Activated CD4-positive, alpha-beta T cell treated with anti-CD3 and anti-CD28 coated beads for 36 hours (primary cell): ENCODE measurements at regions not wholly inside any gene's neighbourhood (a gene's known extent, or its start where the extent isn't known, plus 50 kb on each side); places are given as distances from the start of the nearest gene placed in this dataset.
"Not testable (repeated sequence)": the region's sequence is repeated elsewhere in the genome, so short reads cannot be mapped to it uniquely, and the experiment has no call there.

Experiments used
- ATAC-seq: fragments of 200-7000 bp; cut with Tn5 transposase; one replicate; pipeline ENCODE4 v1.10.0; 2021; ENCODE audit warnings: mild to moderate bottlenecking, moderate library complexity
- CTCF ChIA-PET: fragments of 350-600 bp; sonication (Branson Sonifier 250); formaldehyde crosslinking; loops from one replicate; lab custom pipeline; 2021; ENCODE audit warnings: antibody characterized with exemption; lab: Charles Lee
- POLR2A ChIA-PET: fragments of 350-600 bp; sonication (Branson Sonifier 250); formaldehyde crosslinking; loops from one replicate; lab custom pipeline; 2021; ENCODE audit warnings: antibody characterized with exemption, inconsistent platforms; lab: Charles Lee
- DNase-seq: peaks from one replicate; pipeline ENCODE4 v3.0.0-alpha.2; 2020
- H3K27ac Mint-ChIP-seq: one replicate; pipeline ENCODE4 v1.8.0; 2021; ENCODE audit warnings: mixed read lengths
- H3K27me3 Mint-ChIP-seq: one replicate; pipeline ENCODE4 v1.8.0; 2021; ENCODE audit warnings: mixed read lengths
- H3K36me3 Mint-ChIP-seq: one replicate; pipeline ENCODE4 v1.8.0; 2021; ENCODE audit warnings: low read depth, mixed read lengths
- H3K4me1 Mint-ChIP-seq: one replicate; pipeline ENCODE4 v1.8.0; 2021; ENCODE audit warnings: mixed read lengths
- H3K4me3 Mint-ChIP-seq: one replicate; pipeline ENCODE4 v1.8.0; 2021; ENCODE audit warnings: mild to moderate bottlenecking, moderate library complexity, mixed read lengths
- H3K9me3 Mint-ChIP-seq: one replicate; pipeline ENCODE4 v1.8.0; 2021; ENCODE audit warnings: low read depth, mixed read lengths
- intact Hi-C, 2 experiments: fragments of 100-400 bp; cut with DNase I in 1 of 2; cut with micrococcal nuclease in 1 of 2; formaldehyde crosslinking; loops; one replicate each; pipeline versions ENCODE4 v1.14.2 to v1.15.1; 2022 to 2024; cut with DNase I, micrococcal nuclease

GRCh38 chr9:107774099-107774498 lies 284.5 kb upstream of the KLF4 start:
- H3K4me3 Mint-ChIP-seq, H3K9me3 Mint-ChIP-seq, H3K27ac Mint-ChIP-seq, H3K4me1 Mint-ChIP-seq, H3K27me3 Mint-ChIP-seq, DNase-seq, POLR2A ChIA-PET, H3K36me3 Mint-ChIP-seq, ATAC-seq, intact Hi-C loops, CTCF ChIA-PET: not testable (repeated sequence)

- Mint-ChIP-seq H3K36me3 (no peaks in the 10 kb centered on the region), H3K4me3 (no peak overlapping the region), H3K27me3 (no peaks in the 10 kb centered on the region), H3K27ac (no peak overlapping the region), H3K9me3 (no peaks in the 10 kb centered on the region), H3K4me1 (no peaks in the 10 kb centered on the region)
- DNase-seq (no peak), ATAC-seq (no peak)
- intact Hi-C loops, result no loop called here
- ChIA-PET CTCF (interaction anchor here (0.6 kb wide), 2 partner anchors 24 to 297 kb away, joined by 3 read pairs; no protein-coding TSS in a partner anchor), POLR2A (no interaction called here)
Observed at GRCh38 chr9:107772988-107773387, 283.4 kb upstream of the KLF4 start.

GRCh38 chr9:107770716-107771115 lies 281.1 kb upstream of the KLF4 start:
- CTCF ChIA-PET, result no interaction called here
- POLR2A ChIA-PET, result no interaction called here
- intact Hi-C loops, result no loop called here
- no peaks in the 10 kb centered on the region for H3K36me3 Mint-ChIP-seq
- H3K4me1 Mint-ChIP-seq, result no peaks in the 10 kb centered on the region
- no peak overlapping the region for H3K4me3 Mint-ChIP-seq
- ATAC-seq, result no peak
- H3K27me3 Mint-ChIP-seq, result no peaks in the 10 kb centered on the region
- DNase-seq, result no peak
- H3K27ac Mint-ChIP-seq, result no peak overlapping the region
- H3K9me3 Mint-ChIP-seq, result no peaks in the 10 kb centered on the region

DNA sequence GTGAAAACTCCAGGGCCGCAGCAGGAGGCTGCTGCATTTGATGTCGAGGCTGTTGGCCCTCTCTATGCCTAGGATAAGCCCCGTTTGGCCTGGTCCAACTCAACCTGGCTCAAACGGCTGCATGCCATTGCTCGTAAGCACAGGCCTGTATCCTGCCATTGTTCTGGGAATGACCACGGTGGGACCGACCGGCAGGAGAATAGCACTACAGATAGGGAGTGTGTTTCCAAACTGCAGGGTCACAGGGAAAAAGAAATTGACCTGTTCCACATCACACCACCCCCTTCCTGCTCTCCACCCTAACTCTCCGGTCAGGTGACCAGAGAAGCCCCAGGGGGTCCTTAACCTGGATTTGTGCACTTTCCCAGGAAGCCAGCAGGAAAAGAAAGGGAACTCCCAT lies 278.7 kb upstream of the KLF4 start:
- no peak overlapping the region for H3K27ac Mint-ChIP-seq
- ChIA-PET CTCF (no interaction called here), POLR2A (no interaction called here)
- DNase-seq (no peak), ATAC-seq (no peak)
- no peak overlapping the region for H3K4me3 Mint-ChIP-seq
- H3K4me1 Mint-ChIP-seq, result no peaks in the 10 kb centered on the region
- H3K36me3 Mint-ChIP-seq, result no peaks in the 10 kb centered on the region
- H3K9me3 Mint-ChIP-seq, result peaks cover 6% of the 10 kb centered on the region
- no peaks in the 10 kb centered on the region for H3K27me3 Mint-ChIP-seq
- intact Hi-C loops, result no loop called here

DNA sequence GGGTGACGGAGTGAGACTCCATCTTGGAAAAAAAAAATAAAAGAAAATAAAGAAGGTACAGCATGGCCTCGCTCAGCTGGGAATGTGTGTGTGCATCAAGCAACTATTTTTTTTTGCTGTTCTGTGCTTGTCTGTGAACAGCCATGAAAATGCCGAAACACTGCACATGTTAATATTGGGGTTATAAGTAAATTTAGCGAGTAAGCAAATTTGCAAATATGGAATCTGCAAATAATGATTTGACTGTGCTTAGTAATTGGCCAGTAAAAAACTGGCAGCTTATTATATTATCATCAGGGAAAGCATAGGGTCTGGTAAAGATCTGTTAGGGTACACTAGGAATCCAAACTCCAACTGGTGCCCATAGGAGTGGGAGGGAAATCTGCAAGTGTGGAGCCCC lies 278.1 kb upstream of the KLF4 start:
- no peak overlapping the region for H3K4me3 Mint-ChIP-seq
- CTCF ChIA-PET, result interaction anchor here (0.6 to 1.1 kb wide), 2 partner anchors 13 to 26 kb away, joined by 3 to 4 read pairs; no protein-coding TSS in a partner anchor
- POLR2A ChIA-PET, result no interaction called here
- no peaks in the 10 kb centered on the region for H3K36me3 Mint-ChIP-seq
- DNase-seq (no peak), ATAC-seq (no peak)
- no peaks in the 10 kb centered on the region for H3K4me1 Mint-ChIP-seq
- intact Hi-C loops, result no loop called here
- no peak overlapping the region for H3K27ac Mint-ChIP-seq
- H3K9me3 Mint-ChIP-seq, result peaks cover 6% of the 10 kb centered on the region
- no peaks in the 10 kb centered on the region for H3K27me3 Mint-ChIP-seq

GRCh38 chr9:107763469-107763868 lies 273.9 kb upstream of the KLF4 start:
- H3K36me3 Mint-ChIP-seq, DNase-seq, H3K27me3 Mint-ChIP-seq, H3K9me3 Mint-ChIP-seq, POLR2A ChIA-PET, intact Hi-C loops, CTCF ChIA-PET, ATAC-seq, H3K27ac Mint-ChIP-seq, H3K4me3 Mint-ChIP-seq, H3K4me1 Mint-ChIP-seq: not testable (repeated sequence)

- ATAC-seq, result no peak
Observed at GRCh38 chr9:107761307-107761706, 271.7 kb upstream of the KLF4 start.

DNA sequence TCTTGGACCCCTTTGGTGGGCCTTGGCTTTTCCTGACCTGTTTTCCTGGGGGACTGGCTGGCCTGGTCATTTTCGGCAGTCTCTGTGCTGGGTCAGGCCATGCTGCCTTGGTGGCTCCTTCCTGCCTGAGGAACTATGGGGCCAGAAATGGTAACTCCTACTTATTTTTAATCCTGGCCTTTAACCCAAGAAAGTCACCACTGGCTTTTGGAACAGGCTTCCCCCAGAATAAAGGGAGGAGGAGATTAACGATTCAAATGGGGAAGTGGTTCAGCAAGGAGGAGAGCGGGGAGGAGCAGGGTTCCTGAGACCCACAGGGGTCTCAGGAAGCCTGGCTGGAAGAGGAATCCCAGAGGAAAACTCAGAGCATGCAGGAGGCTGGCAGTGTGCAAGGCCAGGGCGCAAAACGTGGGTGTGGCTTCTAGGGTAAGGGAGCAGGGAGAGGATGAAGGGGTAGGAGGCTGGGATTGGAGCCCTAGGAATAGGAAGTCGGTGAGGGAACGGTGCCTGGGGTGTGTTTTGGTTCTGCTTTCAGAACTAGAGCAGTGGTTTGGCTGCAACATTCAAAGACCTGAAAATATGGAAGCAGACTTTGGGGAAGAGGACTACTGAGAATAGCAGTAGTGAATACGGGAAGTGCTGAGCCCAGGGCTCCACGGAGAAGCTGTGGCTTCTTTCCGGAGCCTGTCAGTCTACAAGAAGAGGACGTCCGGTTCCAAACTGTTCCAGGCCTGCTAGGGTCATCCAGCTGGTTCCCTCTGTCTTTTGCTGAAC lies 271.1 kb upstream of the KLF4 start:
- ATAC-seq (no peak), DNase-seq (no peak)
- Mint-ChIP-seq H3K9me3 (peaks cover 6% of the 10 kb centered on the region), H3K27me3 (no peaks in the 10 kb centered on the region), H3K27ac (no peak overlapping the region), H3K4me3 (no peak overlapping the region), H3K36me3 (no peaks in the 10 kb centered on the region), H3K4me1 (no peaks in the 10 kb centered on the region)
- CTCF ChIA-PET, result no interaction called here
- POLR2A ChIA-PET, result no interaction called here
- intact Hi-C loops, result no loop called here

More at GRCh38 chr9:107761307-107761706, 271.7 kb upstream of the KLF4 start:
- no peak overlapping the region for H3K4me3 Mint-ChIP-seq
- intact Hi-C loops, result no loop called here
- no peak overlapping the region for H3K27ac Mint-ChIP-seq
- ChIA-PET POLR2A (no interaction called here), CTCF (no interaction called here)
- no peak for DNase-seq
- no peaks in the 10 kb centered on the region for H3K27me3 Mint-ChIP-seq
- peaks cover 6% of the 10 kb centered on the region for H3K9me3 Mint-ChIP-seq
- no peaks in the 10 kb centered on the region for H3K36me3 Mint-ChIP-seq
- H3K4me1 Mint-ChIP-seq, result no peaks in the 10 kb centered on the region

DNA sequence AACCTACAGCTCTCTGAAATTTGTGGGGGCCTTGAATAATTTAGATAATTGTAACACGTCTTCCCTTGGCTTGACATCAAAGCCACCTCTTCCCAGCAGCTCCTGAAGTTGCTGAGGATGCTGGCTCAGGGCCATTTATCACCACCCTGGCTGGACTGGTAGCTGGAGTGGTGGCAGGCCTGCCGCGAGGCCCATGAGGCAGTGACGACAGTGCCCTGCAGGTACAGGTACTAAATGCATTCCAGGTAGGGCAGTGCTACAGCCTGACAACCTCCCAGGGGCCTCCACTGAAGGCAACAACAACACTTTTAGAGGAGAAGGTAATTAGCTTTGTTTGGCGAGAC lies 270.2 kb upstream of the KLF4 start:
- no peak overlapping the region for H3K27ac Mint-ChIP-seq
- H3K27me3 Mint-ChIP-seq, result no peaks in the 10 kb centered on the region
- no peak for ATAC-seq
- peaks cover 8% of the 10 kb centered on the region for H3K9me3 Mint-ChIP-seq
- no peaks in the 10 kb centered on the region for H3K36me3 Mint-ChIP-seq
- intact Hi-C loops, result no loop called here
- POLR2A ChIA-PET, result no interaction called here
- DNase-seq, result no peak
- CTCF ChIA-PET, result no interaction called here
- no peaks in the 10 kb centered on the region for H3K4me1 Mint-ChIP-seq
- no peak overlapping the region for H3K4me3 Mint-ChIP-seq

DNA sequence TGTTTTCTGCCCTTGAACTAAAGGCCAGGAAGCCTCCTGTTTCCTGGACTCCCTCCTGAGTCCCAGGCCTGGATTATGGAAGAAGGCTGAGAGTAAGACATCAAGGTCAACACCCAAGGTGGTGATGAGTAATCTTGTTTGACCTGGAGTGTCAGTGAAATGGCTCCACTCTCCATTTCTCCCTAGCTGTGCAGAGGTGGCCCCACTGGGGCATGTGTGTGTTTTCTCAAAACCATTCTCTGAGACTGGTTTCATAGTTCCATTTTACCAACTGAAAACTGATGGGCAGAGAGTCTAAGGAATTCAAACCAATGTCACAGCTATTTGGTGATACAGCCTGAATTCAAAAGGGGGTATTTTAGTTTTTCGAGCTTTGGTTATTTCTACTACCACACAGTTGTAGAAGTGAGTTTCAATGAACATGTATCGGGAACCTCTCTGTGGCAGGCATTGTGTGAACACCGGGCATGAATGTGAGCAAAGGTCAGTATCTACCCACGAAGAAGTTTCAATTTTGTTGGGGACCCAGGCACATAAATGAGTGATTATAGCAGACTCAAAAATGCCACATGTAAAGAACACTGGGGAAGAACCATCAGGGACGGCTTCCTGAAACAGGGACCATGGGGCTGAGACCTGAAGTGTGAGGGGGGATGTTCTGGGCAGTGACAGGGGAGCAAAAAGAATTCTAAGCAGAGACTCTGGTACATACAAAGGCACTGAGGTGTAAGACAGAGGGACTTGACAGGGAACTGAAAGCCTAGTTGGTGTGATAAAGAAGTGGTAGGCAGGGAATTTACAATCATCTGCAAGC lies 269.6 kb upstream of the KLF4 start:
- DNase-seq (no peak), ATAC-seq (no peak)
- intact Hi-C loops, result no loop called here
- no peaks in the 10 kb centered on the region for H3K36me3 Mint-ChIP-seq
- CTCF ChIA-PET, result no interaction called here
- no peak overlapping the region for H3K27ac Mint-ChIP-seq
- H3K4me3 Mint-ChIP-seq, result no peak overlapping the region
- POLR2A ChIA-PET, result no interaction called here
- no peaks in the 10 kb centered on the region for H3K27me3 Mint-ChIP-seq
- H3K4me1 Mint-ChIP-seq, result no peaks in the 10 kb centered on the region
- H3K9me3 Mint-ChIP-seq, result peaks cover 8% of the 10 kb centered on the region

GRCh38 chr9:107756091-107756490 lies 266.5 kb upstream of the KLF4 start:
- ChIA-PET CTCF (no interaction called here), POLR2A (no interaction called here)
- H3K36me3 Mint-ChIP-seq, result no peaks in the 10 kb centered on the region
- no peak overlapping the region for H3K4me3 Mint-ChIP-seq
- ATAC-seq (no peak), DNase-seq (no peak)
- intact Hi-C loops, result no loop called here
- H3K9me3 Mint-ChIP-seq, result peaks cover 2% of the 10 kb centered on the region
- H3K27ac Mint-ChIP-seq, result no peak overlapping the region
- no peaks in the 10 kb centered on the region for H3K27me3 Mint-ChIP-seq
- H3K4me1 Mint-ChIP-seq, result no peaks in the 10 kb centered on the region

DNA sequence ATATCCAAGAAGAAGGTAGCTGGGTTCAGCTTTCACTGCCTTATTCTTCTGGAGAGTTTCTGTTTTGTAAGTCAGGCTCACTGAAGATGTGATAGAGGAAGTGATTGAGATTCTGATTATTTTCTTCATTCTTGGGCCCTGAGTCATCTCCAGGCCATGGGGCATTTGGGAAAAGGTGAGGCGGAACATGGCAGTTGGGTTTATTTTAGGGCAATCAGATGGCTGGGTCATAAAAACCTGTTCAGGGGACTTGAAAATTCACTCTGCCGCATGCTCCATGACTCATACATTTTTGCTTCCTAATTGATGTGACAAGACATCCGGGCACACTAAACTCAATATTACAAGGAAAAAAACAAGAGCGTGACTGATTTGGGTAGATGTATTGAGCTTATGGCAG lies 265.7 kb upstream of the KLF4 start:
- no peak for DNase-seq
- H3K9me3 Mint-ChIP-seq, result peaks cover 2% of the 10 kb centered on the region
- CTCF ChIA-PET, result no interaction called here
- H3K27me3 Mint-ChIP-seq, result no peaks in the 10 kb centered on the region
- no peak overlapping the region for H3K4me3 Mint-ChIP-seq
- POLR2A ChIA-PET, result no interaction called here
- no peaks in the 10 kb centered on the region for H3K36me3 Mint-ChIP-seq
- no peak for ATAC-seq
- H3K4me1 Mint-ChIP-seq, result no peaks in the 10 kb centered on the region
- no peak overlapping the region for H3K27ac Mint-ChIP-seq
- intact Hi-C loops, result no loop called here
